H1 (cell line): ENCODE measurements at regions not wholly inside any gene's neighbourhood (a gene's known extent, or its start where the extent isn't known, plus 50 kb on each side); places are given as distances from the start of the nearest gene placed in this dataset.

Experiments used
- CTCF ChIA-PET: fragments of 300-600 bp; sonication (Branson Sonifier 250); formaldehyde crosslinking; loops from one replicate; lab custom pipeline; 2021; ENCODE audit not compliant: partially characterized antibody; lab: Charles Lee
- POLR2A ChIA-PET: fragments of 300-600 bp; sonication (Branson Sonifier 250); formaldehyde crosslinking; loops from one replicate; lab custom pipeline; 2021; ENCODE audit warnings: inconsistent platforms; ENCODE audit not compliant: partially characterized antibody; lab: Charles Lee
- DNase-seq, 2 experiments: peaks; one replicate each; pipeline versions ENCODE4 v3.0.0 to v3.0.0-alpha.2; 2010 to 2022; ENCODE audit warnings: low spot score in 2 of 2, low read depth in 1 of 2, mixed read lengths in 1 of 2
- FAIRE-seq: peaks from 2 replicates; lab custom pipeline; 2011; peaks lifted over from hg19 to GRCh38; lab: Jason Lieb, UNC
- H2AFZ ChIP-seq: 2 replicates; pipeline ENCODE4 v1.8.1; 2012; ENCODE audit warnings: low read length, inconsistent platforms
- H2AK5ac ChIP-seq: 2 replicates; pipeline ENCODE4 v1.6.1; 2013; ENCODE audit warnings: low read depth, low read length
- H2BK120ac ChIP-seq: replicated peaks from 2 replicates; pipeline ENCODE3; 2013; ENCODE audit warnings: low read depth, low read length, inconsistent platforms
- H2BK12ac ChIP-seq: 2 replicates; pipeline ENCODE4 v1.6.1; 2013; ENCODE audit warnings: low read depth, low read length
- H2BK15ac ChIP-seq: 2 replicates; pipeline ENCODE4 v1.6.1; 2013; ENCODE audit warnings: low read length
- H2BK20ac ChIP-seq: 2 replicates; pipeline ENCODE4 v1.6.1; 2013; ENCODE audit warnings: low read length
- H2BK5ac ChIP-seq: 2 replicates; pipeline ENCODE4 v1.6.1; 2013; ENCODE audit warnings: low read depth, low read length
- H3K14ac ChIP-seq: 2 replicates; pipeline ENCODE4 v1.6.1; 2013; ENCODE audit warnings: inconsistent platforms; ENCODE audit not compliant: insufficient read length
- H3K18ac ChIP-seq: 2 replicates; pipeline ENCODE4 v1.6.1; 2013; ENCODE audit warnings: low read length; ENCODE audit errors: extremely low read depth
- H3K23ac ChIP-seq: 2 replicates; pipeline ENCODE4 v1.6.1; 2013; ENCODE audit warnings: inconsistent platforms; ENCODE audit not compliant: insufficient read length
- H3K23me2 ChIP-seq: 2 replicates; pipeline ENCODE4 v1.6.1; 2013; ENCODE audit warnings: low read depth, low read length
- H3K27ac ChIP-seq: 2 replicates; pipeline ENCODE4 v1.6.1; 2011; ENCODE audit warnings: low read depth, low read length, inconsistent platforms
- H3K27me3 ChIP-seq, 4 experiments: replicated peaks in 1 of 4; 1 replicate in 1 of 4; 2 replicates in 3 of 4; pipeline versions ENCODE4 v1.6.1 to v1.8.1; 2011 to 2013; ENCODE audit warnings: low read length in 3 of 4, mild to moderate bottlenecking in 3 of 4, inconsistent platforms in 2 of 4, mixed read lengths in 2 of 4, moderate library complexity in 1 of 4; ENCODE audit not compliant: control insufficient read depth in 3 of 4, insufficient read depth in 3 of 4; ENCODE audit errors: extremely low read depth in 1 of 4
- H3K36me3 ChIP-seq, 4 experiments: 2 replicates each; pipeline versions ENCODE4 v1.6.1 to v1.8.1; 2011 to 2013; ENCODE audit warnings: mild to moderate bottlenecking in 4 of 4, low read length in 3 of 4, moderate library complexity in 2 of 4, control low read depth in 1 of 4, inconsistent platforms in 1 of 4; ENCODE audit not compliant: insufficient read depth in 4 of 4, control insufficient read depth in 2 of 4
- H3K4ac ChIP-seq: replicated peaks from 2 replicates; pipeline ENCODE3; 2013; ENCODE audit warnings: low read length, low read depth, mixed read lengths, inconsistent platforms; ENCODE audit not compliant: insufficient read length
- H3K4me1 ChIP-seq, 4 experiments: replicated peaks in 1 of 4; 1 replicate in 1 of 4; 2 replicates in 3 of 4; pipeline versions ENCODE4 v1.6.1 to v1.8.1; 2011 to 2013; ENCODE audit warnings: low read length in 3 of 4, inconsistent platforms in 2 of 4, mixed read lengths in 1 of 4; ENCODE audit not compliant: insufficient read depth in 4 of 4, control insufficient read depth in 3 of 4
- H3K4me2 ChIP-seq, 2 experiments: 2 replicates each; pipeline versions ENCODE4 v1.6.1 to v1.8.1; 2011 to 2013; ENCODE audit warnings: low read depth in 2 of 2, low read length in 2 of 2, control low read depth in 1 of 2, inconsistent platforms in 1 of 2, mild to moderate bottlenecking in 1 of 2; ENCODE audit not compliant: insufficient read depth in 1 of 2
- H3K4me3 ChIP-seq, 4 experiments: fragments of 200-600, 300-600 bp in 1 of 4; sonication (generic), shearing (Covaris generic), sonication (Bioruptor Twin) in 1 of 4; 2 replicates each; pipeline versions ENCODE4 v1.5.1 to v1.8.1; 2011 to 2016; ENCODE audit warnings: low read length in 4 of 4, low read depth in 3 of 4, control low read depth in 2 of 4, inconsistent platforms in 2 of 4, mild to moderate bottlenecking in 2 of 4, mixed read lengths in 1 of 4, moderate library complexity in 1 of 4; ENCODE audit not compliant: insufficient read depth in 2 of 4; ENCODE audit errors: extremely low read depth in 1 of 4
- H3K56ac ChIP-seq: replicated peaks from 2 replicates; pipeline ENCODE3; 2013; ENCODE audit warnings: low read depth, mild to moderate bottlenecking, mixed read lengths, low read length, inconsistent platforms; ENCODE audit not compliant: insufficient read length
- H3K79me1 ChIP-seq: 2 replicates; pipeline ENCODE4 v1.6.1; 2013; ENCODE audit warnings: low read depth, low read length, control low read depth
- H3K79me2 ChIP-seq, 2 experiments: 2 replicates each; pipeline versions ENCODE4 v1.6.1 to v1.8.1; 2012 to 2013; ENCODE audit warnings: low read length in 2 of 2, mild to moderate bottlenecking in 2 of 2, inconsistent platforms in 1 of 2; ENCODE audit not compliant: insufficient read depth in 2 of 2, control insufficient read depth in 1 of 2
- H3K9ac ChIP-seq, 4 experiments: replicated peaks in 1 of 4; 1 replicate in 1 of 4; 2 replicates in 3 of 4; pipeline versions ENCODE4 v1.6.1 to v1.8.1; 2011 to 2013; ENCODE audit warnings: low read depth in 3 of 4, low read length in 3 of 4, control low read depth in 2 of 4, mild to moderate bottlenecking in 2 of 4, moderate library complexity in 2 of 4, inconsistent platforms in 1 of 4; ENCODE audit errors: extremely low read depth in 1 of 4
- H3K9me3 ChIP-seq, 2 experiments: 2 replicates each; pipeline versions ENCODE4 v1.6.1 to v1.8.1; 2012 to 2013; ENCODE audit warnings: mild to moderate bottlenecking in 2 of 2, moderate library complexity in 2 of 2, control low read depth in 1 of 2, inconsistent platforms in 1 of 2, low read depth in 1 of 2, low read length in 1 of 2, mixed read lengths in 1 of 2; ENCODE audit not compliant: insufficient read depth in 2 of 2
- H4K20me1 ChIP-seq, 2 experiments: replicated peaks in 1 of 2; 2 replicates each; pipeline versions ENCODE3 to v1.8.1; 2011 to 2013; ENCODE audit warnings: inconsistent platforms in 2 of 2, low read length in 2 of 2, mild to moderate bottlenecking in 1 of 2; ENCODE audit not compliant: insufficient read depth in 2 of 2, control insufficient read depth in 1 of 2
- H4K5ac ChIP-seq: 2 replicates; pipeline ENCODE4 v1.6.1; 2013; ENCODE audit warnings: low read length, low read depth, mixed read lengths, inconsistent platforms; ENCODE audit not compliant: insufficient read length
- H4K8ac ChIP-seq: 2 replicates; pipeline ENCODE4 v1.8.0; 2013; ENCODE audit warnings: mild to moderate bottlenecking, moderate library complexity, low read length, inconsistent platforms; ENCODE audit not compliant: insufficient read depth; ENCODE audit errors: extremely low read depth
- H4K91ac ChIP-seq: replicated peaks from 2 replicates; pipeline ENCODE3; 2013; ENCODE audit warnings: low read length, mixed read lengths, inconsistent platforms; ENCODE audit not compliant: insufficient read length
- BACH1 ChIP-seq: IDR thresholded peaks from 2 replicates; pipeline ENCODE4 v1.6.1; 2012; ENCODE audit warnings: low read length, improper control_type of control experiment
- MAFK ChIP-seq: IDR thresholded peaks from 2 replicates; pipeline ENCODE4 v1.6.1; 2012; ENCODE audit warnings: low read depth, mild to moderate bottlenecking, improper control_type of control experiment, low read length
- RXRA ChIP-seq: IDR thresholded peaks from 2 replicates; pipeline ENCODE4 v1.6.1; 2011; ENCODE audit warnings: low read depth, mild to moderate bottlenecking, low read length, moderate library complexity; ENCODE audit not compliant: insufficient read depth

DNA sequence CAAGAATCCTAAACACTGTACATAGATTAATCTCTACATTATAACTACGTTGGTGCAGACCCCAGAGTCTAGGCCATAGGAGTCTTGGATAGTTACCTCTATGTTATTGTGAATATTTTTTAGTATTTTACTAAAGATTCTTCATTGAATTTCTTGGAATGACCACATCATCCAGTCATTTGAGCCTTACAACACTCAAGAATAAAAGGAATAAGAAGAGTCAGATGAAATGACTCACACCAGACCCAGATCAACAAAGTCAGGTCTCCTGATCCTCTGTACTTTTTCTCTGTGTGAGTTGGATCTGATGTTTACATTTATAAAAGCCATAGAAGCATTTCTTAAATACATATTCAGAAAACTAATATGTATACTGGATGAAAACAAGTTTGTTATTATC lies 179.2 kb upstream of the ARHGAP20 start (continued):
- TF ChIP-seq BACH1, result no peak

DNA sequence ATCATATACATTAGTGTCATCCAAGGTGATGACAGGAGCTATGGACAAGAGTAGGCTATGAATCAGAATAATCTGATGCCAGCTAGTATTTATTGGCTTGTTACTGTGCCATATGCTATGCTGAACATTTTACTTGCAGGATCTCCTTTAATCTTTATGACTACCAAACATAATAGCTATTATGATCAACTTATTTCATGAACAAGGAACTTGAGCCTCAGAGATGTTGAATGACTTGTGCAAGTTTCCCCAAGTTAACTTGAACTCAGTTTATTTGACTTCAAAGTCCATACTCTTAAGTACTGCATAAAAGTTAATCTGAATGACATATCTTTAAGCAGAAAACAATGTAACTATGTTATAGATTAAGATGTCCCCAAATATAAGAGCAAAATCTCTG lies 178.8 kb upstream of the ARHGAP20 start:
- H3K79me2 ChIP-seq, result no peaks in the 10 kb centered on the region
- no peak overlapping the region for H2BK5ac ChIP-seq
- no peak overlapping the region for H2AK5ac ChIP-seq
- no peak overlapping the region for H3K4me2 ChIP-seq
- no peaks in the 10 kb centered on the region for H3K9me3 ChIP-seq
- no peaks in the 10 kb centered on the region for H4K20me1 ChIP-seq
- H2BK20ac ChIP-seq, result no peak overlapping the region
- no peak overlapping the region for H2BK120ac ChIP-seq
- no peak overlapping the region for H3K4me3 ChIP-seq
- ChIA-PET POLR2A (no interaction called here), CTCF (no interaction called here)
- no peak overlapping the region for H2BK12ac ChIP-seq
- DNase-seq (no peak), FAIRE-seq (no peak)
- H3K27ac ChIP-seq, result no peak overlapping the region
- no peaks in the 10 kb centered on the region for H3K23me2 ChIP-seq
- H3K23ac ChIP-seq, result no peak overlapping the region
- no peak overlapping the region for H3K9ac ChIP-seq
- H3K14ac ChIP-seq, result no peak overlapping the region
- TF ChIP-seq MAFK (no peak), RXRA (no peak)
- no peak overlapping the region for H3K4ac ChIP-seq
- H2AFZ ChIP-seq, result no peak overlapping the region
- no peaks in the 10 kb centered on the region for H3K36me3 ChIP-seq
- no peak overlapping the region for H4K5ac ChIP-seq
- no peaks in the 10 kb centered on the region for H3K27me3 ChIP-seq
- H2BK15ac ChIP-seq, result no peak overlapping the region
- H4K91ac ChIP-seq, result no peak overlapping the region
- H3K79me1 ChIP-seq, result no peaks in the 10 kb centered on the region
- no peaks in the 10 kb centered on the region for H3K4me1 ChIP-seq
- no peak overlapping the region for H3K56ac ChIP-seq
- H3K18ac ChIP-seq, result no peak overlapping the region
- H4K8ac ChIP-seq, result no peak overlapping the region
